WTC11 (cell line): ENCODE measurements at regions not wholly inside any gene's neighbourhood (a gene's known extent, or its start where the extent isn't known, plus 50 kb on each side); places are given as distances from the start of the nearest gene placed in this dataset.
A peak's percentile ranks its signal among the peaks of the same experiment; 100 is the strongest.

Source experiments
- ATAC-seq: fragments of 200-7000 bp; cut with Tn5 transposase; 2 replicates; pipeline ENCODE4 v1.10.0; 2021; ENCODE audit warnings: mild to moderate bottlenecking, moderate library complexity
- CTCF ChIA-PET: fragments of 300-600 bp; sonication (Branson Sonifier 250); formaldehyde crosslinking; loops from one replicate; lab custom pipeline; 2021; ENCODE audit warnings: antibody characterized with exemption; lab: Charles Lee
- POLR2A ChIA-PET: fragments of 350-600 bp; sonication (Branson Sonifier 250); formaldehyde crosslinking; loops from one replicate; lab custom pipeline; 2021; ENCODE audit warnings: antibody characterized with exemption; lab: Charles Lee
- DNase-seq: peaks from one replicate; pipeline ENCODE4 v3.0.0; 2021; ENCODE audit warnings: low spot score
- H3K27ac Mint-ChIP-seq: 2 replicates; pipeline ENCODE4 v1.8.0; 2021; ENCODE audit warnings: mixed read lengths
- H3K27me3 Mint-ChIP-seq: 2 replicates; pipeline ENCODE4 v1.8.0; 2021; ENCODE audit warnings: low read depth, mild to moderate bottlenecking, moderate library complexity, mixed read lengths
- H3K36me3 Mint-ChIP-seq: 2 replicates; pipeline ENCODE4 v1.8.0; 2021; ENCODE audit warnings: mixed read lengths
- H3K4me1 Mint-ChIP-seq: 2 replicates; pipeline ENCODE4 v1.8.0; 2022; ENCODE audit warnings: mixed read lengths
- H3K4me3 Mint-ChIP-seq: 2 replicates; pipeline ENCODE4 v1.8.0; 2021; ENCODE audit warnings: mild to moderate bottlenecking, moderate library complexity, mixed read lengths
- H3K9me3 Mint-ChIP-seq: 2 replicates; pipeline ENCODE4 v1.8.0; 2021; ENCODE audit warnings: mixed read lengths
- ATF1 ChIP-seq: sonication (generic); formaldehyde crosslinking; IDR thresholded peaks from 2 replicates; pipeline ENCODE4 v1.8.1; 2023; ENCODE audit warnings: mild to moderate bottlenecking, moderate library complexity, missing genetic modification reagents
- ATF3 ChIP-seq: sonication (generic); formaldehyde crosslinking; conservative IDR thresholded peaks from 2 replicates; pipeline ENCODE4 v1.8.1; 2022; ENCODE audit warnings: mild to moderate bottlenecking, missing genetic modification reagents
- CDX4 ChIP-seq: fragments of 250-450 bp; sonication (Bioruptor Pico); IDR thresholded peaks from 2 replicates; pipeline ENCODE4 v1.9.0; 2021; ENCODE audit warnings: moderate library complexity, mild to moderate bottlenecking, inconsistent platforms, borderline replicate concordance
- CREM ChIP-seq: sonication (generic); formaldehyde crosslinking; IDR thresholded peaks from 2 replicates; pipeline ENCODE4 v1.8.1; 2022; ENCODE audit warnings: mild to moderate bottlenecking, missing genetic modification reagents, moderate library complexity
- E2F5 ChIP-seq: sonication (generic); formaldehyde crosslinking; IDR thresholded peaks from 2 replicates; pipeline ENCODE4 v1.8.1; 2022; ENCODE audit warnings: mild to moderate bottlenecking, moderate library complexity, missing genetic modification reagents
- EMX1 ChIP-seq: fragments of 250-450 bp; sonication (Bioruptor Pico); IDR thresholded peaks from 2 replicates; pipeline ENCODE4 v1.8.0; 2021; ENCODE audit warnings: mild to moderate bottlenecking
- FOXJ3 ChIP-seq: sonication (generic); formaldehyde crosslinking; IDR thresholded peaks from 2 replicates; pipeline ENCODE4 v1.9.0; 2021; ENCODE audit warnings: missing genetic modification reagents, mild to moderate bottlenecking, borderline replicate concordance
- FOXK1 ChIP-seq: sonication (generic); formaldehyde crosslinking; IDR thresholded peaks from 2 replicates; pipeline ENCODE4 v1.8.0; 2022; ENCODE audit warnings: mild to moderate bottlenecking, moderate library complexity, missing genetic modification reagents
- FOXP4 ChIP-seq: sonication (generic); formaldehyde crosslinking; IDR thresholded peaks from 2 replicates; pipeline ENCODE4 v1.8.0; 2022; ENCODE audit warnings: mild to moderate bottlenecking, missing genetic modification reagents
- GABPB1 ChIP-seq: sonication (generic); formaldehyde crosslinking; IDR thresholded peaks from 2 replicates; pipeline ENCODE4 v1.8.1; 2023; ENCODE audit warnings: mild to moderate bottlenecking, missing genetic modification reagents
- IRF1 ChIP-seq: sonication (generic); formaldehyde crosslinking; IDR thresholded peaks from 2 replicates; pipeline ENCODE4 v1.8.0; 2023; ENCODE audit warnings: missing genetic modification reagents
- MYBL2 ChIP-seq: sonication (generic); formaldehyde crosslinking; IDR thresholded peaks from 2 replicates; pipeline ENCODE4 v1.8.1; 2023; ENCODE audit warnings: mild to moderate bottlenecking, moderate library complexity, missing genetic modification reagents
- NR2C2 ChIP-seq: sonication (generic); formaldehyde crosslinking; IDR thresholded peaks from 2 replicates; pipeline ENCODE4 v1.8.0; 2022; ENCODE audit warnings: mild to moderate bottlenecking, missing genetic modification reagents
- NR3C1 ChIP-seq: sonication (generic); formaldehyde crosslinking; conservative IDR thresholded peaks from 2 replicates; pipeline ENCODE4 v1.8.1; 2023; ENCODE audit warnings: low read depth, mild to moderate bottlenecking, missing genetic modification reagents
- OVOL2 ChIP-seq: fragments of 250-450 bp; sonication (Bioruptor Pico); IDR thresholded peaks from 2 replicates; pipeline ENCODE4 v1.9.0; 2021; ENCODE audit warnings: mild to moderate bottlenecking, borderline replicate concordance
- PRDM15 ChIP-seq: sonication (generic); formaldehyde crosslinking; IDR thresholded peaks from 2 replicates; pipeline ENCODE4 v1.8.0; 2022; ENCODE audit warnings: missing genetic modification reagents
- STAT6 ChIP-seq: sonication (generic); formaldehyde crosslinking; conservative IDR thresholded peaks from 2 replicates; pipeline ENCODE4 v1.8.1; 2023; ENCODE audit warnings: mild to moderate bottlenecking, low read depth, missing genetic modification reagents, moderate library complexity
- ZBTB43 ChIP-seq: sonication (generic); formaldehyde crosslinking; IDR thresholded peaks from 2 replicates; pipeline ENCODE4 v1.8.1; 2023; ENCODE audit warnings: mild to moderate bottlenecking, missing genetic modification reagents
- ZMAT4 ChIP-seq: fragments of 250-450 bp; sonication (Bioruptor Pico); IDR thresholded peaks from 2 replicates; pipeline ENCODE4 v1.9.0; 2021; ENCODE audit warnings: mild to moderate bottlenecking
- ZNF232 ChIP-seq: sonication (generic); formaldehyde crosslinking; IDR thresholded peaks from 2 replicates; pipeline ENCODE4 v1.8.0; 2022; ENCODE audit warnings: mild to moderate bottlenecking, missing genetic modification reagents

- ChIA-PET CTCF (interaction anchor here (0.6 to 2.2 kb wide), 3 partner anchors 18 to 477 kb away, joined by 4 to 11 read pairs (median 7); no protein-coding TSS in a partner anchor), POLR2A (no interaction called here)
- ATAC-seq (peak; percentile 89), DNase-seq (peak; percentile 18)
- Mint-ChIP-seq H3K4me1 (no peaks in the 10 kb centered on the region), H3K9me3 (no peaks in the 10 kb centered on the region), H3K27me3 (no peaks in the 10 kb centered on the region; the same call in 1 of the 2 replicates), H3K36me3 (no peaks in the 10 kb centered on the region), H3K27ac (no peak overlapping the region), H3K4me3 (no peak overlapping the region)
- TF ChIP-seq CREM (CRISPR knock-in tag): no peak
- no peak for TF ChIP-seq ATF1
- TF ChIP-seq OVOL2 (CRISPR knock-in tag): no peak
- TF ChIP-seq ZMAT4: no peak
- no peak for TF ChIP-seq ZNF232 (CRISPR knock-in tag)
- no peak for TF ChIP-seq EMX1 (CRISPR knock-in tag)
- no peak for TF ChIP-seq FOXJ3 (CRISPR knock-in tag)
- no peak for TF ChIP-seq PRDM15 (CRISPR knock-in tag)
- no peak for TF ChIP-seq ZBTB43 (CRISPR knock-in tag)
- no peak for TF ChIP-seq E2F5
- TF ChIP-seq FOXK1 (CRISPR knock-in tag): no peak
- TF ChIP-seq STAT6 (CRISPR knock-in tag): no peak
- no peak for TF ChIP-seq FOXP4 (CRISPR knock-in tag)
- TF ChIP-seq GABPB1 (CRISPR knock-in tag): no peak
- TF ChIP-seq IRF1 (CRISPR knock-in tag): no peak
- no peak for TF ChIP-seq NR3C1 (CRISPR knock-in tag)
- no peak for TF ChIP-seq NR2C2
- no peak for TF ChIP-seq ATF3 (CRISPR knock-in tag)
- no peak for TF ChIP-seq MYBL2
- no peak for TF ChIP-seq CDX4
Measured at GRCh38 chr6:8608737-8609136, 173.4 kb upstream of the SLC35B3 start.
